ENCODE measurements at regions not wholly inside any gene's neighbourhood (a gene's known extent, or its start where the extent isn't known, plus 50 kb on each side); places are given as distances from the start of the nearest gene placed in this dataset.

DNA sequence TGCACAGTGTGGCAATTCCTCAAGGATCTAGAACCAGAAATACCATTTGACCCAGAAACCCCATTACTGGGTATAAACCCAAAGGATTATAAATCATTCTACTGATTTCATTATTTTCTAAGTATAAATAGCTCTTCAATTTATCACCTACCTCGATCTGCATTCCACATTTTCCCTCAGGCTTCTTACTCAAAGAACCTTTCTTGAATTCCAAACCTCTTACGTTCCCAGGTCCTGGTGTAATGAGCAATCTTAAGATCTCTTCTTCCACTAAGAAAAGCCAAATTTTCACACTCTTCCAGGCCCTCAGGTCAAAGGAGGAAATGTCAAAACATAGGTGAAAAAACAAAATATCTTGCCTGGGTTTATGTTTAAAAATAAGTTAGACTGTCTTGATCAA is 237.3 kb upstream of the GPC6 start:
- TF ChIP-seq EZH2 (IDR thresholded peaks at IDR 0.05; ENCODE audit: low read depth) (no peak), CTCF (conservative IDR thresholded peaks at IDR 0.05) (no peak)
